OCI-LY1 (cell line): ENCODE measurements at regions not wholly inside any gene's neighbourhood (a gene's known extent, or its start where the extent isn't known, plus 50 kb on each side); places are given as distances from the start of the nearest gene placed in this dataset.

ENCODE experiments used
- EZH2 ChIP-seq: fragments of 200-600 bp; sonication (generic), shearing (Covaris generic); IDR thresholded peaks from 2 replicates; pipeline ENCODE4 v1.8.0; 2017; ENCODE audit warnings: borderline replicate concordance, mixed run types, mild to moderate bottlenecking, antibody characterized with exemption, low read length, moderate library complexity, mixed read lengths
- TF ChIP-seq, protein P1 (sequence below): fragments of 200-600 bp; sonication (generic), shearing (Covaris generic); IDR thresholded peaks from 2 replicates; pipeline ENCODE4 v1.5.1; 2017; ENCODE audit warnings: mild to moderate bottlenecking, antibody characterized with exemption, low read length, moderate library complexity, mixed read lengths

DNA sequence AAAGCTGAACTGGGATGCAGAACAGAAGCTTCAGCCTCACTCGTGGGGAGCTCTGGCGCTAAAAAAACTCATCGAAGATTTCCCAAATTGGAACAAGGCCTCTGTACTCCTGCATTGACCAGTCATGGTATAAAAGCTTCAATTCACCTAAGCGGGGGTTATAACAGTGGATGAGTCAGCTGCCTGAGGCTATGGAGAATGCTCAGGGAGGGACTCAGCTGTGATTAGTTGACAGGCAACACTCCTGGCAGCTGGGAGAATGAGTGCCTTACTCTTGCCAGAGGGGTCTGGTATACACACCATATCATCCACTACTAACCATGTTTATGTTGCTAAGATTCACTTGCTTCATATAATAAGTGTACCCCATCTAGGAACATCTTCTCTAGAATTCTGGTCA lies 350.6 kb upstream of the VRK2 start:
- TF ChIP-seq, protein P1, sequence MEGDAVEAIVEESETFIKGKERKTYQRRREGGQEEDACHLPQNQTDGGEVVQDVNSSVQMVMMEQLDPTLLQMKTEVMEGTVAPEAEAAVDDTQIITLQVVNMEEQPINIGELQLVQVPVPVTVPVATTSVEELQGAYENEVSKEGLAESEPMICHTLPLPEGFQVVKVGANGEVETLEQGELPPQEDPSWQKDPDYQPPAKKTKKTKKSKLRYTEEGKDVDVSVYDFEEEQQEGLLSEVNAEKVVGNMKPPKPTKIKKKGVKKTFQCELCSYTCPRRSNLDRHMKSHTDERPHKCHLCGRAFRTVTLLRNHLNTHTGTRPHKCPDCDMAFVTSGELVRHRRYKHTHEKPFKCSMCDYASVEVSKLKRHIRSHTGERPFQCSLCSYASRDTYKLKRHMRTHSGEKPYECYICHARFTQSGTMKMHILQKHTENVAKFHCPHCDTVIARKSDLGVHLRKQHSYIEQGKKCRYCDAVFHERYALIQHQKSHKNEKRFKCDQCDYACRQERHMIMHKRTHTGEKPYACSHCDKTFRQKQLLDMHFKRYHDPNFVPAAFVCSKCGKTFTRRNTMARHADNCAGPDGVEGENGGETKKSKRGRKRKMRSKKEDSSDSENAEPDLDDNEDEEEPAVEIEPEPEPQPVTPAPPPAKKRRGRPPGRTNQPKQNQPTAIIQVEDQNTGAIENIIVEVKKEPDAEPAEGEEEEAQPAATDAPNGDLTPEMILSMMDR, result no peak
- no peak for TF ChIP-seq EZH2
